Prostate gland (tissue), 2 donors: ENCODE measurements at regions not wholly inside any gene's neighbourhood (a gene's known extent, or its start where the extent isn't known, plus 50 kb on each side); places are given as distances from the start of the nearest gene placed in this dataset.

ENCODE experiments used
- DNase-seq: peaks from one replicate; pipeline ENCODE4 v3.0.0-alpha.2; 2019; ENCODE audit warnings: low spot score
- H3K27ac ChIP-seq, 2 donors: fragments of 200-600 bp; sonication (generic); 2 replicates each; pipeline ENCODE4 v1.5.1; 2017 to 2019
- H3K27me3 ChIP-seq: fragments of 200-600 bp; sonication (generic); replicated peaks from 2 replicates; pipeline ENCODE4 v1.5.1; 2019; ENCODE audit not compliant: insufficient read depth
- H3K36me3 ChIP-seq, 2 donors: fragments of 200-600 bp; sonication (generic); 1 replicate in 1 of 2; 2 replicates in 1 of 2; pipeline versions ENCODE4 v1.5.1 to v1.8.1; 2017 to 2019
- H3K4me1 ChIP-seq: fragments of 200-600 bp; sonication (generic); replicated peaks from 2 replicates; pipeline ENCODE4 v1.5.1; 2019
- H3K4me3 ChIP-seq, 2 donors: fragments of 200-600 bp; sonication (generic); 2 replicates each; pipeline ENCODE4 v1.5.1; 2017 to 2019
- H3K9me3 ChIP-seq: fragments of 200-600 bp; sonication (generic); 2 replicates; pipeline ENCODE4 v1.5.1; 2017
- POLR2A ChIP-seq: fragments of 450-650 bp; IDR thresholded peaks from one replicate; pipeline ENCODE4 v1.6.1; 2016; ENCODE audit warnings: antibody characterized with exemption, mild to moderate bottlenecking
- POLR2AphosphoS5 ChIP-seq: sonication (generic); formaldehyde crosslinking; IDR thresholded peaks from one replicate; pipeline ENCODE4 v1.6.1; 2017; ENCODE audit warnings: antibody characterized with exemption
- WGBS: methylation state at CpG from one replicate; pipeline ENCODE4 v1.1.5; 2018; 5-methylcytosine and 5-hydroxymethylcytosine counted together
- intact Hi-C: fragments of 100-400 bp; cut with DNase I; formaldehyde crosslinking; loops from one replicate; pipeline ENCODE4 v1.14.2; 2022
- TF ChIP-seq, protein P1 (sequence below), 4 experiments: fragments of 200-600 bp in 2 of 4; fragments of 450-650 bp in 2 of 4; sonication (generic) in 2 of 4; IDR thresholded peaks; 1 replicate in 3 of 4; 2 replicates in 1 of 4; pipeline ENCODE4 v1.5.1; 2016 to 2019; ENCODE audit warnings: antibody characterized with exemption in 4 of 4, mild to moderate bottlenecking in 2 of 4, moderate library complexity in 2 of 4

GRCh38 chr5:130571076-130571475, 594.0 kb downstream of the HINT1 start:
- TF ChIP-seq POLR2AphosphoS5, result no peak
- TF ChIP-seq POLR2A, result no peak
- TF ChIP-seq, protein P1, sequence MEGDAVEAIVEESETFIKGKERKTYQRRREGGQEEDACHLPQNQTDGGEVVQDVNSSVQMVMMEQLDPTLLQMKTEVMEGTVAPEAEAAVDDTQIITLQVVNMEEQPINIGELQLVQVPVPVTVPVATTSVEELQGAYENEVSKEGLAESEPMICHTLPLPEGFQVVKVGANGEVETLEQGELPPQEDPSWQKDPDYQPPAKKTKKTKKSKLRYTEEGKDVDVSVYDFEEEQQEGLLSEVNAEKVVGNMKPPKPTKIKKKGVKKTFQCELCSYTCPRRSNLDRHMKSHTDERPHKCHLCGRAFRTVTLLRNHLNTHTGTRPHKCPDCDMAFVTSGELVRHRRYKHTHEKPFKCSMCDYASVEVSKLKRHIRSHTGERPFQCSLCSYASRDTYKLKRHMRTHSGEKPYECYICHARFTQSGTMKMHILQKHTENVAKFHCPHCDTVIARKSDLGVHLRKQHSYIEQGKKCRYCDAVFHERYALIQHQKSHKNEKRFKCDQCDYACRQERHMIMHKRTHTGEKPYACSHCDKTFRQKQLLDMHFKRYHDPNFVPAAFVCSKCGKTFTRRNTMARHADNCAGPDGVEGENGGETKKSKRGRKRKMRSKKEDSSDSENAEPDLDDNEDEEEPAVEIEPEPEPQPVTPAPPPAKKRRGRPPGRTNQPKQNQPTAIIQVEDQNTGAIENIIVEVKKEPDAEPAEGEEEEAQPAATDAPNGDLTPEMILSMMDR (IDR thresholded peaks at IDR 0.05), result no peak
- no peaks in the 10 kb centered on the region for H3K27me3 ChIP-seq
- DNase-seq, result no peak
- intact Hi-C loops, result no loop called here
- no peaks in the 10 kb centered on the region for H3K4me1 ChIP-seq
- H3K4me3 ChIP-seq, result no peak overlapping the region
- no peak overlapping the region for H3K27ac ChIP-seq
- no peaks in the 10 kb centered on the region for H3K9me3 ChIP-seq
- no peaks in the 10 kb centered on the region for H3K36me3 ChIP-seq

DNA sequence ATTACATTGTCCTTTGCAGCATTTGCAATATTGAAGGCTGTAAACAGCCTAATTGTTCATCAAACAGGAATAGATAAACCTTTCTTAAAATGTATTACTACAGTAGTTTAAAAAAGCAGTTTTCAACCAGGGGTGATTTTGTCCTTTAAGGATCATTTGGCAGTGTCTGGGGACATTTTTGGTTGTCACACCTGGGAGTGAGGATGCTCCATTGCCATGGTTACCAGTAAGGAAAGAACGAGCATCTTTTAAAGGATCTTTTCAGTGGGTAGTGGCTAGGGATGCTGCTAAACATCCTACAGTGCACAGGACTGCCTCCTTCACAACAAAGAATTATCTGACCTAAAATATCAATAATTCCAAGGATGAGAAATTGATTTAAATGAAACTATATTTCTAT, 596.3 kb downstream of the HINT1 start:
- no peak for TF ChIP-seq POLR2AphosphoS5

DNA sequence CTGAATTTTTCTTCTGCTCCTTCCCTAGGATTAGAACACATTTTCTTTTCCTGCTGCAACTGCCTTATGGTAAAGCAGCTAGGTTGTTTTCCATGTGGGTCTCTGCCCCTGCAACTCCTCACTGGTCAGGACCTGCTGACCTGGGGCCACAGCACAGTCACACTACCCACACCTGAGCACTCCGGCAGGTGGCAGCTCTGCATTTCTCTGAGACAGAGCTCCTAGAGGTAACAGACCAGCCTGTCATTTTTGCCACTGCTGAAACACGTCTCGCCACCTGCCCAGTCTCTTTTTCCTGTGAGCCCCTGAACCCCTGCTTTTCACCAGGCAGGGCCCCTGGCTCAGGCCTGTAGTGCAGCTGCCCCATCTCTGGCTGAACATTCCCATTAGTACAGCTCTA, 609.6 kb downstream of the HINT1 start:
- no peaks in the 10 kb centered on the region for H3K9me3 ChIP-seq
- no peak for DNase-seq
- no peaks in the 10 kb centered on the region for H3K36me3 ChIP-seq
- 86% methylated on average over 3 of the region's 3 CpGs for WGBS
- no peak overlapping the region for H3K27ac ChIP-seq
- no peaks in the 10 kb centered on the region for H3K4me1 ChIP-seq
- H3K27me3 ChIP-seq, result no peaks in the 10 kb centered on the region
- TF ChIP-seq POLR2AphosphoS5 (no peak), POLR2A (no peak)
- TF ChIP-seq, protein P1 (IDR thresholded peaks at IDR 0.05), result no peak
- intact Hi-C loops, result no loop called here
- H3K4me3 ChIP-seq, result no peak overlapping the region

More for the DNA sequence above, 596.3 kb downstream of the HINT1 start:
- no peaks in the 10 kb centered on the region for H3K27me3 ChIP-seq
- H3K27ac ChIP-seq, result no peak overlapping the region
- no peaks in the 10 kb centered on the region for H3K4me1 ChIP-seq
- H3K4me3 ChIP-seq, result no peak overlapping the region
- intact Hi-C loops, result no loop called here
- H3K9me3 ChIP-seq, result no peaks in the 10 kb centered on the region
- whole genome bisulfite sequencing, result 76% methylated on average over 1 of the region's 1 CpG
- DNase-seq, result no peak
- H3K36me3 ChIP-seq, result no peaks in the 10 kb centered on the region

DNA sequence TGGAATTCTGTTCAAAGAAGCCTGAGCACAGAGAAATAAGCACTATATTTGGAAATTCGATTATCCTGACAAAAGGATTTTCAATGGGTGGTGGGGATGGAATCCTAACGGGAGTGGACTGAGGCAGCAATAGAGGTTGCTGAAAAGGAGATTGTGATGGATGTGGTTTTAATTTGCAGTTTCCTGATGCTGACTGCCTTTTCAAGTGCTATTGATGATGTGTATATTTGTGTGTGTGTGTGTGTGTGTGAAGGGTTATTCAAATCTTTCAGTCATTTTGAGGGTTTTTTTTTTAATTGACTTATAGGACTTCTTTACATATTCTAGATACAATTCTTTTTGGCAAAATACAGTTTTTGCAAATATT, 614.5 kb downstream of the HINT1 start:
- intact Hi-C loops, result no loop called here
- Histone ChIP-seq H3K4me3 (no peak overlapping the region), H3K27me3 (no peaks in the 10 kb centered on the region), H3K36me3 (no peaks in the 10 kb centered on the region), H3K4me1 (no peaks in the 10 kb centered on the region), H3K27ac (no peak overlapping the region), H3K9me3 (no peaks in the 10 kb centered on the region)
- WGBS, result 82% methylated on average over 2 of the region's 2 CpGs
- no peak for DNase-seq
- no peak for TF ChIP-seq POLR2AphosphoS5
- TF ChIP-seq, protein P1 (IDR thresholded peaks at IDR 0.05), result no peak
- TF ChIP-seq POLR2A, result no peak

GRCh38 chr5:130549884-130550561, 615.0 kb downstream of the HINT1 start:
- Histone ChIP-seq H3K27me3 (no peaks in the 10 kb centered on the region), H3K4me3 (no peak overlapping the region), H3K9me3 (no peaks in the 10 kb centered on the region), H3K4me1 (no peaks in the 10 kb centered on the region), H3K36me3 (no peaks in the 10 kb centered on the region), H3K27ac (no peak overlapping the region)
- intact Hi-C loops, result no loop called here
- DNase-seq, result no peak
- WGBS, result 74% methylated on average over 5 of the region's 5 CpGs
- TF ChIP-seq POLR2AphosphoS5 (no peak), POLR2A (no peak)
- TF ChIP-seq, protein P1 (IDR thresholded peaks at IDR 0.05), result no peak
